ENCODE measurements at regions not wholly inside any gene's neighbourhood (a gene's known extent, or its start where the extent isn't known, plus 50 kb on each side); places are given as distances from the start of the nearest gene placed in this dataset.
"Not testable (repeated sequence)": the region's sequence is repeated elsewhere in the genome, so short reads cannot be mapped to it uniquely, and the experiment has no call there.

DNA sequence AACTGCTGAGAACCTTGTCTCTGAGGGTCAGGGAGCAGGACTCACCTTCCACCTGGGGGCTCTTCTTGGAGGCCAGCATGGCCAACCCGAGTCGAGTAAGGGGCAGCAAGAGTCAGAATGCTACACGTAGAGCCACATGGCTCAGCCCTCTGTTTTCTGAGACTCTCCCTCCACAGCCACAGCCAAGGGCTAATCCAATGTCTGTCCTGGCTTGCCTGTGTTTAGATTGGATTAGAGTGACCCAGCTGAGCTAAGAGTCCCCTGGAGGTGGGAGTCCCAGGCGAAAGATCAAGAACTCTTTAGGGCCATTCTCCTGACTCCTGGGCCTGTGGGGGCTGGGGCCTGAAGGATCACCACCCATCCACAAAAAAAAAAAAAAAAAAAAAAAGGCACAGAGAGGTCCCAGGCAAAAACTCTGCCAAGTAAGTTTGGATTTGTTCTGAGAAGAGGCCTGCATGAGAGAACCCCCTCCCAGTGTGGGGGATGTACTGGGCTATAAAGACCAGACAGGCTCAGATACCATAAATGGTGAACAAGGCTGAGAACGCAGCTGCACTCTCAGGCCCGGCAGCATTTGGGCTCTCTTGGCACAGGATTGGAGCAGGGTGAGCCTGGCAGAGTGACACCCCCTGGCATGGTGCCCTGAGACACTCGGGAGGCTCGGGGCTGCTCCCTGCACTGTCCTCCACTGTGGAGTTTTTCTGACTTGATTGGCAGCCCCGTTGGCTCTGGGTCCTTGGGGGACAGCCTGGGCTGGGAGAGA, 88.0 kb upstream of the OSBPL11 start:
- H3K4me3 ChIP-seq (ENCODE audit: low read length): no peak overlapping the region
- TF ChIP-seq ZNF274 (IDR thresholded peaks at IDR 0.05; ENCODE audit: low read depth, low read length): no peak

DNA sequence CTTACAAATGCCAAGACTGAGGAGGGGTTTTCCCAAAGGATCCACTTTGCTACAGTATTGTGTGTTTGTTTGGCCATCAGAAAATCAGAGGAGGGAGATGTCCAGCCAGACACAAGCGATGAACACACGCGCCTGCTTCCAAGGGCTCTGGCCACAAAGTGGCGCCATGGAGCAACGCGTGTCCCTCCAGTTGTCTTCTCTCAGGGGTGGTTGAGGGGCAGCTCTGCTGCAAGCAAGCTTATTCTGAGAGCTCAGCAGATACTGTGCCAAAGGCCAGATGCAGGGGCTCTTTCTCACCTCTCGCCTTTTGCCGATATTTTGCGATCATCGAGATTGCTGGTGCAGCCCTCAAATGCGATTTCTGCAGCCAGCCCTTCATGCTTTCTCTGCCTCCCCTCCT, 88.9 kb upstream of the OSBPL11 start:
- no peak for TF ChIP-seq ZNF274 (IDR thresholded peaks at IDR 0.05; ENCODE audit: low read depth, low read length)
- no peak overlapping the region for H3K4me3 ChIP-seq (ENCODE audit: low read length)

DNA sequence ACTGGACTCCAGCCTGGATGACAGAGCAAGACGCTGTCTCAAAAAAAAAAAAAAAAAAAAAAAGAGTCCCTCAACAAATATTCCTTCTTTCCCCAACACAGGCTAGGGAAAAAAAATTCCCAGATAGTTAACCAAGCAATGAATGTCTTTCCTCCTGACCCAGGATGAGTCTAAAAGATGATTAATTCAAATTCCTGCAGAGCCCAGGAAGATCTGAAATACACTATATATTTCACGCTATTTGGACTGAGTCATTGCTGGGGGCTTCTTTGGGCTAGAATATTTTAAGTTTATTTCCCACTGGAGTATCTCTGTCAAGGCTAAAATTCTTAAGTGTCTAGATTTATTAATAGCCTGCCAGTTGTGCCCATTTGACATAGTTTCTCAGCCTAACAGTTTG, 90.4 kb upstream of the OSBPL11 start:
- not testable (repeated sequence) for H3K4me3 ChIP-seq (ENCODE audit: low read length)

DNA sequence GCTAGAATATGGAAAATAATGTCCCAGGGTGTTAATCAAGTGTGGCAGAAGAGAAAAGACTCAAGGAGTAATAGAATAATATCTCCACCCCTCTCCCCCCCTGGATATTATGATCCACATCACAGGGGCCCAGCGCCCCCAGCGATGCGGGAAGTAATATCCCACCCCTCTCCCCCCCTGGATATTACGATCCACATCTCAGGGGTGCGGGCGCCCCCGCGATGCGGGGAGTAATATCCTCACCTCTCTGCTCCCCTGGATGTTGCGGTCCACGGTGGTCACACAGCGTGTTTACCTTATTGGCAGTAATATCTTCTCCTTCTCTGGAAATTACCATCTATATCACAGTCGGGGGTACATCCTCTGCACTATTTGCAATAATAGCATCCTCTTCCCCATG, 97.1 kb upstream of the OSBPL11 start:
- H3K4me3 ChIP-seq (ENCODE audit: low read length): no peak overlapping the region
- no peak for TF ChIP-seq ZNF274 (IDR thresholded peaks at IDR 0.05; ENCODE audit: low read depth, low read length)

DNA sequence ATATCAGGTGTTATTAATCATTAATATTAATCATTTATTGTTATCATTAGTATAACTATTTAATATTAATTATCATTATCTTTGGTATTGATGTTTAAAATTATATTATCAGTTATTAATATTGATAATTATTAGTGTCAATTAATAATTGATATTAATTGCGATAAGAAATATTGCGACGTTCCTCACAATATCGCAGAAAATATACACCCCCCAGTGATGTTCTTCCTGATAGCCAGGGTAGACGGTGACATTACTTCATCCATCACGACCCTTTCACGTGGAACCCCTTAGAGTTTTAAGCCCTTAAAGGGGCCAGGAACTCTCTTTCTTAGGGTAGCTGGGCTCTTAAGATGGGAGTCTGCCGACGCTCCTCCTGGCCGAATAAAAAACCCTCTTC, 98.6 kb upstream of the OSBPL11 start:
- H3K4me3 ChIP-seq (ENCODE audit: low read length): no peak overlapping the region
- TF ChIP-seq ZNF274 (IDR thresholded peaks at IDR 0.05; ENCODE audit: low read depth, low read length): no peak

DNA sequence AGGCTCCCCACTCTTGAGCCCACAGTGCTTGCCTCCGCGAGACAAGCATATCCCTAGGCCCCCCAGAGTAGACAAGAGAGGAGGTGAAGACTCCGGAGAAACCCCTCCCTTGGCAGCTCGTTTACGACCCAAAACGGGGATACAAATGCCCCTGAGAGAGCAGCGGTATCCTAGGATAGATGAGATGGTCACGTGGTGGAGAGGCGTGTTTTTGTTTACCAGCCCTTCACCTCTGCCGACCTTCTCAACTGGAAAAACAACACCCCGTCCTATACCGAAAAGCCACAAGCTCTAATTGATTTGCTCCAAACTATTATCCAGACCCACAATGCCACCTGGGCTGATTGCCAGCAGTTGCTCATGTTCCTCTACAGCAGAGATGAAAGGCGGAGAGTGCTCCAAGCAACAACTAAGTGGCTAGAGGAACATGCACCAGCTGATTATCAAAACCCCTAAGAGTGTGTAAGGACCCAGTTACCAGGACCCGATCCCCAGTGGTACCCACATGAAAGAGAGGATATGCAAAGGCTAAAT, 99.5 kb upstream of the OSBPL11 start:
- no peak overlapping the region for H3K4me3 ChIP-seq (ENCODE audit: low read length)

DNA sequence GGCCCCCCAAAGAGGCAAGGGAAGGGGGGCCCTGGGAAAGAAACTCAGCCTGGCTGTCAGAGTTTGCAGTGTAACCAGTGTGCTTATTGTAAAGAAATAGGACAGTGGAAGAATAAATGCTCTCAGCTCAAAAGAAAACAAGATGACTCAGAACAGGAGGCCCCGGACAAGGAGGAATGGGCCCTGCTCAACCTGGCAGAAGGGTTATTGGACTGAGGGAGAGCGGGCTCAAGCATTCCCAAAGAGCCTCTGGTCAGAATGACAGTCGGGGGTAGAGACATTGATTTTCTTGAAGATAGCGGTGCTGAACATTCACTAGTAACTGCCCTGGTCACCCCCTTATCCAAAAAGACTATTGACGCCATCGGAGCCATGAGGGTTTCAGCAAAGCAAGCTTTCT, 100.4 kb upstream of the OSBPL11 start:
- H3K4me3 ChIP-seq (ENCODE audit: low read length): no peak overlapping the region
- TF ChIP-seq ZNF274 (IDR thresholded peaks at IDR 0.05; ENCODE audit: low read depth, low read length): no peak

More for the DNA sequence above, 99.5 kb upstream of the OSBPL11 start:
- no peak for TF ChIP-seq ZNF274 (IDR thresholded peaks at IDR 0.05; ENCODE audit: low read depth, low read length)

DNA sequence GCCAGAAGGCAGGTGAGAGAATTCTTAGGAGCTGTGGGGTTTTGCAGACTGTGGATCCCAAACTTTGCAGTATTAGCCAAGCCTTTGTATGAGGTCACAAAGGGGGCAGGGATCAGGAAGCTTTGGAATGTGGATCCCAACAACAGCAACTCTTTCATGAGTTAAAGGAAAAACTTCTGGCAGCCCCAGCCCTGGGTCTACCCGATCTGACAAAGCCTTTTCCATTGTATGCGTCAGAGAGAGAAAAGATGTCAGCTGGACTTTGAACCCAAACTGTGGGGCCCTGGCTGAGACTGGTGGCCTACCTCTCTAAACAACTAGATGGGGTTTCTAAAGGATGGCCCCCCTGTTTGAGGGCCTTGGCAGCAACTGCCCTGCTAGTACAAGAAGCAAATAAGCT, 101.8 kb upstream of the OSBPL11 start:
- not testable (repeated sequence) for H3K4me3 ChIP-seq (ENCODE audit: low read length)

DNA sequence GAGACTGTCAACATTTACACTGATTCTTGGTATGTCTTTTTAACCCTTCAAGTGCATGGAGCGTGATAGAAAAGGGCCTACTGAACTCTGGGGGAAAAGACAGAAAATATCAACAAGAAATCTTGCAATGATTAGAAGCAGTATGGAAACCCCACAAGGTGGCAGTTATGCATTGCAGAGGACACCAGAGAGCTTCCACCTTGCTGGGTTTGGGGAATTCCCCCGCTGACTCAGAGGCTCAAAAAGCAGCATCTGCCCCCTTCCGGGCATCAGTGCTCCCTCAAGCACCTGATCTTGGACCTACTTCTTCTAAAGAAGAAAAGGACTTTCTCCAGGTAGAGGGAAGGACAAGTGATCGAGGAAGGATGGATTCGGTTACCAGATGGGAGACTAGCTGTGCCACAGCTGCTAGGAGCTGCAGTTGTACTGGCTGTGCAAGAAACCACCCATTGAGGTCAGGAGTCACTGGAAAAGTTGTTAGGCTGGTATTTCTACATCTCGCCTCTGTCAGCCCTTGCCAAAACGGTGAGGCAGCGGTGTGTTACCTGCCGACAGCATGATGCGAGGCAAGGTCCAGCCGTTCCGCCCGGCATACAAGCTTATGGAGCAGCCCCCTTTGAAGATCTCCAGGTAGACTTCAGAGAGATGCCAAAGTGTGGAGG, 102.8 kb upstream of the OSBPL11 start:
- not testable (repeated sequence) for H3K4me3 ChIP-seq (ENCODE audit: low read length)

DNA sequence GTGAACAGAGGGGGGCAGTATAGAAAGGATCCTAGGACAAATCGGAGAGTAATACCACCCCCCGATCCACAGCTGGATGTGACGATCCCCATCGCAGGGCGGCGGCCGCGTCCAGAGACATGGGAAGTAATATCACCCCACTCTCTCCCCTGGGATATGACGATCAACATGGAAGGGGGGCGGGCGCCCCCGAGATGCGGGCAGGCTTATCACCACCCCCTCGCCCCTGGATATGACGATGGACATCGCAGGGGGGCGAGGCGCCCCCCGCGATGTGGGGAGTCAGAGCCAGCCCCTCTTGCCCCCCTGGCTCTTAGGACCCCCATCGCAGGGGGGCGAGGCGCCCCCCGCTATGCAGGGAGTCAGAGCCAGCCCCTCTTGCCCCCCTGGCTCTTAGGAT, 120.4 kb upstream of the OSBPL11 start:
- no peak for TF ChIP-seq ZNF274 (IDR thresholded peaks at IDR 0.05; ENCODE audit: low read depth, low read length)
- H3K4me3 ChIP-seq (ENCODE audit: low read length): no peak overlapping the region

DNA sequence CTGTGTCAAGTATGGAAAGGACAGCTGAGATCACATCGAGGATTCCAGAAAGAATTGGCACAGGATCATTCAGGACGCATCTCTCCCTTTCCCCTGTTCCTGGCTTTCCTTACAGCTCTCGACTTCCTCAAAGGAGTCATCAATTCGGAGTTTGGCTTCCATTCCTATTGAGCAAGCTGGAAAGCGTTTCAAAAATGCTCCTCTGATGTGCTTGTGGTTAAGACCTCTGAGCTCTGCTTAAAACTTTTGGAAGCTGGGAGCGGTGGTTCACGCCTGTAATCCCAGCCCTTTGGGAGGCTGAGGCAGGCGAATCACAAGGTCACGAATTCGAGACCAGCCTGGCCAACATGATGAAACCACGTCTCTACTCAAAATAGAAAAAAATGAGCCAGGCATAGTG, 136.9 kb upstream of the OSBPL11 start:
- H3K4me3 ChIP-seq (ENCODE audit: low read length): not testable (repeated sequence)

DNA sequence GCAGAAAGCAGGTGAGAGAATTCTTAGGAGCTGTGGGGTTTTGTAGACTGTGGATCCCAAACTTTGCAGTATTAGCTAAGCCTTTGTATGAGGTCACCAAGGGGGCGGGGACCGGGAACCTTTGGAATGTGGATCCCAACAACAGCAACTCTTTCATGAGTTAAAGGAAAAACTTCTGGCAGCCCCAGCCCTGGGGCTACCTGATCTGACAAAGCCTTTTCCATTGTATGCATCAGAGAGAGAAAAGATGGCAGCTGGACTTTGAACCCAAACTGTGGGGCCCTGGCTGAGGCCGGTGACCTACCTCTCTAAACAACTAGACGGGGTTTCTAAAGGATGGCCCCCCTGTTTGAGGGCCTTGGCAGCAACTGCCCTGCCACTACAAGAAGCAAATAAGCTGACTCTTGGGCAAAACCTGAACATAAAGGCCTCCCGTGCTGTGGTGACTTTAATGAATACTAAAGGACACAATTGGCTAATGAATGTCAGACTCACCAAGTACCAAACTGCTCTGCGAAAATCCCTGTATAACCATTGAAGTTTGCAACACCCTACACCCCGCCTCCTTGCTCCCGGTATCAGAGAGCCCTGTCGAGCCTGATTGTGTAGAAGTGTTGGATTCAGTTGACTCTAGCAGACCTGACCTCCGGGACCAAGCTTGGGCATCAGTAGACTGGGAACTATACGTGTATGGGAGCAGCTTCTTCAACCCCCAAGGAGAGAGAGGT, 146.9 kb upstream of the OSBPL11 start:
- H3K4me3 ChIP-seq (ENCODE audit: low read length): not testable (repeated sequence)

DNA sequence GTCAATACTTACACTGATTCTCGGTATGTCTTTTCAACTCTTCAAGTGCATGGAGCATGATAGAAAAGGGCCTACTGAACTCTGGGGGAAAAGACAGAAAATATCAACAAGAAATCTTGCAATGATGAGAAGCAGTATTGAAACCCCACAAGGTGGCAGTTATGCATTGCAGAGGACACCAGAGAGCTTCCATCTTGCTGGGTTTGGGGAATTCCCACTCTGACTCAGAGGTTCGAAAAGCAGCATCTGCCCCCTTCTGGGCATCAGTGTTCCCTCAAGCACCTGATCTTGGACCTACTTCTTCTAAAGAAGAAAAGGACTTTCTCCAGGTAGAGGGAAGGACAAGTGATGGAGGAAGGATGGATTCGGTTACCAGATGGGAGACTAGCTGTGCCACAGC, 147.5 kb upstream of the OSBPL11 start:
- not testable (repeated sequence) for H3K4me3 ChIP-seq (ENCODE audit: low read length)

DNA sequence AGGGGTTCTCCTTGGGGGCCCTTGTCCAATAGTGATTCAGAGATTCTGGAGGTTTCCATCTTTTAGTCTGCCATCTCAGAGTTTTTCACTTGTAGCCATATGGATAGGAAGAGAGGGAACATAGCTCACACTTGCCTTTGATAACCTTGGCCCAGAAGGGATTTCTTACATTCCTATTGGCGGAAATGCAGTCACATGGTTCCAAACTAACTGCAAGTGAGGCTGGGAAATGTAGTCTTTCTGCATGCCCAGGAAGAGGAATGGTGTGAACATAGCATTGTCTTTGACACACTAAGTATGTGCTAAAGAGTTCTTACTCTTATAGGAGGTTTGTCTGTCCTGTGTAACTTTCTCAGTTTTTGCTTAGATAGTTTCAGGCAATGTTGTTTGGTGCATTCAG, 161.8 kb upstream of the OSBPL11 start:
- H3K4me3 ChIP-seq (ENCODE audit: low read length): not testable (repeated sequence)

DNA sequence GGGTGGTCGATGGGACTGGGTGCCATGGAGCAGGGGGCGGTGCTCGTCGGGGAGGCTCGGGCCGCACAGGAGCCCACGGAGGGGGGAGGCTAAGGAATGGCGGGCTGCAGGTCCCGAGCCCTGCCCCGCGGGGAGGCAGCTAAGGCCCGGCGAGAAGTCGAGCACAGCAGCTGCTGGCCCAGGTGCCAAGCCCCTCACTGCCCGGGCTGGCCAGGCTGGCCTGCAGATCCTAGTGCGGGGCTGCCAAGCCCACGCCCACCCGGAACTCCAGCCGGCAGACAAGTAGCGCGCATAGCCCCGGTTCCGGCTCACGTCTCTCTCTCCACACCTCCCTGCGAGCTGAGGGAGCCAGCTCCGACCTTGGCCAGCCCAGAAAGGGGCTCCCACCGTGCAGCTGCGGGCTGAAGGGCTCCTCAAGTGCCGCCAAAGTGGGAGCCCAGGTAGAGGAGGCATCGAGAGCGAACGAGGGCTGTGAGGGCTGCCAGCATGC, 163.4 kb upstream of the OSBPL11 start:
- not testable (repeated sequence) for H3K4me3 ChIP-seq (ENCODE audit: low read length)

DNA sequence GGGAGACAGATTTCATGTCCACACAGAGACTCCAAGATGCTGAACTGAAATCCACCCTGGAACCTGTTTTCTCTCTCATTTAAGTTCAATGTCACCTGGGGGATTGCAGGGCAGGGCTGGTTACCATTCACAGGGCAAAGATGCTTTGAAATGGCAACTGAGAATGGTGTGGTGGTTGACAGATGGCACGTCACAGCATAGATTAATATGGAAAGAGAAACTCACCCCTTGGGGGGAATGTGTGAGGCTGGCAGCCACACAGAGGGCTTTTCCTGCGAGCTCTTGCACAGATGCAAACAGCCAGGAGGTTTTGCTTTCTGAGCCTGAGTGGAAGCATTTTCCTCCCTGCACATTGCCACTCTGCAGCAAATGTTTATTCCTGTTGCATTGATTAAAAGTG, 167.3 kb upstream of the OSBPL11 start:
- not testable (repeated sequence) for H3K4me3 ChIP-seq (ENCODE audit: low read length)

DNA sequence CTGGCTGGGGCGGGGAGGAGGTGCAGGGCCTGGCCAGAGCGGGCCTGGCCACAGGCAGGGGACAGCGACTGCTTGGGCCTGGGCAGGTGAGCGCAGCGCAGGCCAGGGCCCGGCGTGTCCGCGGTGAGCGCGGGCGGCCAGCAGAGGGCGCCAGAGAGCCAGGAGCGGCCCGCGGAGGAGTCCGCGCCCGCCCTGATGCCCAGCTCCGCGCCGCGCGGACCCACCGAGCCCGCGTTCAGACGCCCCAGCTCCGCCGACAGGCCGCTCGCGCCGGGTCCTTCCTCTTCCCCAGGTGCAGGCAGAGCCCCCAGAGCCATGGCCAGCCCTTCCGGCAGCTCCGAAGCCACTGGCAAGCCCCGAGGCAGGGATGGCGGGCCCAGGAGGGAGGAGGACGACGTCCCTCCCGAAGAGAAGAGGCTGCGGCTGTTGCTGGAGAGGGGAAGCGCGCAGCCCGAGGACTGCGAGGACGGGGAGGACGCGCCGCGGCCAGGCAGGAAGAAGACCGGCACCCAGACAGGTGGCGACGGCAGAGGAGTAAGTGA, 171.1 kb upstream of the OSBPL11 start:
- H3K4me3 ChIP-seq (ENCODE audit: low read length): not testable (repeated sequence)

DNA sequence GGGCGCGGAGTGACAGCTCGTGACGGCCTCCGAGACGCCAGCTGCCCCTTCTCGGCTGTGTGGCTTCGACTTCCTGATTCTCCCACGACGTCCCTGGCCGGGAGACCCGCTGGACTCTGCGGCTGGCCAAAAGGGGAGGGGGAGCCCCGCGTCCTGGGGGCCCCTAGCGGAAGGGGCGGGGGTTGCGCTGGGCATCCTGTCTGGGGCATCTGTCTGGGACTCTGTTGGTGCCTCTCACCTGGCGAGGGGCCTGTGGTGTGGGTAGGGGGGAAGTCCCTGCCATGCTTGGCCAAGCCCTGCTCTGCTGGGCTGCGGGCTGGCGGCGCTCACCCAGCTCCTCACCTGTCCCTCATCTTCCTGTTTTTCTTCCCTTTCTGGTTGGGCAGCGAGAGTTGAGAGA, 171.6 kb upstream of the OSBPL11 start:
- H3K4me3 ChIP-seq (ENCODE audit: low read length): not testable (repeated sequence)

Measured in GM08714 (cell line).